ENCODE measurements at regions not wholly inside any gene's neighbourhood (a gene's known extent, or its start where the extent isn't known, plus 50 kb on each side); places are given as distances from the start of the nearest gene placed in this dataset.

GRCh38 chr22:49380095-49380827 lies 447.4 kb downstream of the BRD1 start:
- ChIA-PET CTCF (ENCODE audit: low intra/inter-chr PET ratio, low total read pairs) (no interaction called here), POLR2A (no interaction called here)
- no peak overlapping the region for H2AFZ ChIP-seq (ENCODE audit: low read length)
- TF ChIP-seq NFATC3 (CRISPR knock-in tag; IDR thresholded peaks at IDR 0.05) (no peak), PRDM15 (CRISPR knock-in tag; IDR thresholded peaks at IDR 0.05) (no peak), TP53 (CRISPR knock-in tag; conservative IDR thresholded peaks at IDR 0.05) (no peak), ZNF629 (CRISPR knock-in tag; conservative IDR thresholded peaks at IDR 0.05) (no peak), SMARCE1 (IDR thresholded peaks at IDR 0.05; ENCODE audit: borderline replicate concordance) (no peak), ZNF33A (CRISPR knock-in tag; IDR thresholded peaks at IDR 0.05; ENCODE audit: borderline replicate concordance) (no peak), ZNF337 (CRISPR knock-in tag; IDR thresholded peaks at IDR 0.05; ENCODE audit: borderline replicate concordance, low read depth) (no peak), ZMYM2 (CRISPR knock-in tag; IDR thresholded peaks at IDR 0.05) (no peak), RFX5 (IDR thresholded peaks at IDR 0.05; ENCODE audit: low read depth, low read length) (no peak), ZNF446 (CRISPR knock-in tag; IDR thresholded peaks at IDR 0.05) (no peak), ZBTB43 (CRISPR knock-in tag; conservative IDR thresholded peaks at IDR 0.05) (no peak), DNMT1 (CRISPR knock-in tag; IDR thresholded peaks at IDR 0.05) (no peak), GTF3A (CRISPR knock-in tag; conservative IDR thresholded peaks at IDR 0.05) (no peak), GZF1 (CRISPR knock-in tag; IDR thresholded peaks at IDR 0.05) (no peak), ZNF768 (CRISPR knock-in tag; IDR thresholded peaks at IDR 0.05) (no peak), ZNF138 (CRISPR knock-in tag; IDR thresholded peaks at IDR 0.05; ENCODE audit: low read depth) (no peak), LBX2 (CRISPR knock-in tag; IDR thresholded peaks at IDR 0.05; ENCODE audit: borderline replicate concordance) (no peak), KMT2A (CRISPR knock-in tag; IDR thresholded peaks at IDR 0.05) (no peak), TOPORS (CRISPR knock-in tag; IDR thresholded peaks at IDR 0.05) (no peak)
- intact Hi-C loops (cut with micrococcal nuclease; ENCODE audit: unreplicated experiment) (no loop called here), in situ Hi-C loops (cut with HindIII; ENCODE audit: extremely low pct_ligation_motif_present, low pct_unique_long_range_greater_than_20kb) (no loop called here)
- H3K27me3 ChIP-seq (ENCODE audit: control insufficient read depth in 1 of 2, insufficient read depth in 2 of 2, low read length in 2 of 2), result peaks cover 0 to 34% of the 10 kb centered on the region in 2 experiments; a peak in 2 of 5 replicates
- FAIRE-seq (no peak), DNase-seq (ENCODE audit: low spot score) (no peak), ATAC-seq (no peak)
- no peak overlapping the region for H3K4me2 ChIP-seq (ENCODE audit: low read depth, low read length)
- no peaks in the 10 kb centered on the region for H3K36me3 ChIP-seq (replicated peaks in 1 of 2; ENCODE audit: control insufficient read depth in 1 of 2, insufficient read depth in 2 of 2, low read length in 2 of 2)
- no peaks in the 10 kb centered on the region for H3K9me3 ChIP-seq (ENCODE audit: low read length)
- H3K9ac ChIP-seq (ENCODE audit: insufficient read depth, low read depth, low read length), result no peak overlapping the region
- H3K79me2 ChIP-seq (ENCODE audit: insufficient read depth, low read length), result no peaks in the 10 kb centered on the region
- 0% methylated on average over 7 of the region's 12 CpGs for WGBS (ENCODE audit: low lambda C conversion rate)
- no TSS peak for BruUV-seq (replicated peaks)
- no peaks in the 10 kb centered on the region for H3K4me1 ChIP-seq (ENCODE audit: insufficient read depth, low read length)
- no peak overlapping the region for H3K4me3 ChIP-seq (replicated peaks in 1 of 3; ENCODE audit: insufficient read depth in 1 of 3, low read depth in 2 of 3, low read length in 3 of 3)
- H3K27ac ChIP-seq (ENCODE audit: extremely low read length, insufficient read depth, low read length), result no peak overlapping the region
- no peaks in the 10 kb centered on the region for H4K20me1 ChIP-seq (ENCODE audit: insufficient read depth, low read length)

Data from HepG2 (cell line).